Activated T-cell treated with anti-CD3 and anti-CD28 coated beads, Interleukin-2, amount 50 U/mL, for 24 hours (primary cell): ENCODE measurements at regions not wholly inside any gene's neighbourhood (a gene's known extent, or its start where the extent isn't known, plus 50 kb on each side); places are given as distances from the start of the nearest gene placed in this dataset.

Experiments used
- DNase-seq: peaks from one replicate; pipeline ENCODE4 v3.0.0-alpha.2; 2020
- H3K27ac Mint-ChIP-seq: 2 replicates; pipeline ENCODE4 v1.8.0; 2020; ENCODE audit warnings: mild to moderate bottlenecking, mixed read lengths
- H3K27me3 Mint-ChIP-seq: 2 replicates; pipeline ENCODE4 v1.8.0; 2020; ENCODE audit warnings: mixed read lengths
- H3K36me3 Mint-ChIP-seq: 2 replicates; pipeline ENCODE4 v1.8.0; 2020; ENCODE audit warnings: low read depth, mixed read lengths
- H3K4me1 Mint-ChIP-seq: 2 replicates; pipeline ENCODE4 v1.8.0; 2020; ENCODE audit warnings: low read depth, mixed read lengths
- H3K4me3 Mint-ChIP-seq: 2 replicates; pipeline ENCODE4 v1.8.0; 2020; ENCODE audit warnings: mild to moderate bottlenecking, moderate library complexity, mixed read lengths
- H3K9me3 Mint-ChIP-seq: 2 replicates; pipeline ENCODE4 v1.8.0; 2020; ENCODE audit warnings: mixed read lengths

GRCh38 chr5:86929123-86929766, 311.5 kb downstream of the COX7C start:
- H3K27me3 Mint-ChIP-seq: peaks cover 26% of the 10 kb centered on the region
- H3K27ac Mint-ChIP-seq: no peak overlapping the region
- H3K4me1 Mint-ChIP-seq: no peaks in the 10 kb centered on the region
- no peak overlapping the region for H3K4me3 Mint-ChIP-seq
- H3K9me3 Mint-ChIP-seq: no peaks in the 10 kb centered on the region
- DNase-seq: no peak
- no peaks in the 10 kb centered on the region for H3K36me3 Mint-ChIP-seq

GRCh38 chr5:86951761-86952160, 315.9 kb upstream of the RASA1 start:
- Mint-ChIP-seq H3K9me3 (no peaks in the 10 kb centered on the region), H3K27ac (no peak overlapping the region), H3K4me3 (no peak overlapping the region), H3K27me3 (peaks cover 13% of the 10 kb centered on the region), H3K4me1 (no peaks in the 10 kb centered on the region), H3K36me3 (no peaks in the 10 kb centered on the region)
- DNase-seq: no peak

GRCh38 chr5:86964889-86965288, 302.8 kb upstream of the RASA1 start:
- Mint-ChIP-seq H3K4me1 (peaks cover 3% of the 10 kb centered on the region), H3K9me3 (no peaks in the 10 kb centered on the region), H3K36me3 (no peaks in the 10 kb centered on the region), H3K27me3 (peaks cover 2% of the 10 kb centered on the region), H3K4me3 (no peak overlapping the region), H3K27ac (no peak overlapping the region)
- DNase-seq: no peak

GRCh38 chr5:86968301-86968753, 299.4 kb upstream of the RASA1 start:
- H3K36me3 Mint-ChIP-seq: no peaks in the 10 kb centered on the region
- H3K27me3 Mint-ChIP-seq: peaks cover 5% of the 10 kb centered on the region
- H3K4me3 Mint-ChIP-seq: no peak overlapping the region
- DNase-seq: no peak
- peaks cover 8% of the 10 kb centered on the region for H3K4me1 Mint-ChIP-seq
- H3K9me3 Mint-ChIP-seq: no peaks in the 10 kb centered on the region
- no peak overlapping the region for H3K27ac Mint-ChIP-seq

GRCh38 chr5:86970361-86970760, 297.3 kb upstream of the RASA1 start:
- no peaks in the 10 kb centered on the region for H3K9me3 Mint-ChIP-seq
- no peak overlapping the region for H3K4me3 Mint-ChIP-seq
- no peak for DNase-seq
- H3K36me3 Mint-ChIP-seq: no peaks in the 10 kb centered on the region
- H3K4me1 Mint-ChIP-seq: peaks cover 8% of the 10 kb centered on the region
- H3K27me3 Mint-ChIP-seq: peaks cover 5% of the 10 kb centered on the region
- H3K27ac Mint-ChIP-seq: no peak overlapping the region

- no peak overlapping the region for H3K27ac Mint-ChIP-seq
- H3K36me3 Mint-ChIP-seq: no peaks in the 10 kb centered on the region
- no peak for DNase-seq
- peaks cover 8% of the 10 kb centered on the region for H3K4me1 Mint-ChIP-seq
- peaks cover 9% of the 10 kb centered on the region for H3K27me3 Mint-ChIP-seq
- H3K4me3 Mint-ChIP-seq: no peak overlapping the region
- no peaks in the 10 kb centered on the region for H3K9me3 Mint-ChIP-seq
Measured at GRCh38 chr5:86971034-86971571, 296.6 kb upstream of the RASA1 start.

GRCh38 chr5:86974955-86975354, 292.7 kb upstream of the RASA1 start:
- H3K4me1 Mint-ChIP-seq: peaks cover 10% of the 10 kb centered on the region
- H3K9me3 Mint-ChIP-seq: no peaks in the 10 kb centered on the region
- no peak for DNase-seq
- H3K27me3 Mint-ChIP-seq: peaks cover 19% of the 10 kb centered on the region
- no peak overlapping the region for H3K27ac Mint-ChIP-seq
- H3K36me3 Mint-ChIP-seq: no peaks in the 10 kb centered on the region
- H3K4me3 Mint-ChIP-seq: no peak overlapping the region

- H3K4me1 Mint-ChIP-seq: peaks cover 5% of the 10 kb centered on the region
- no peak for DNase-seq
- H3K9me3 Mint-ChIP-seq: no peaks in the 10 kb centered on the region
- no peak overlapping the region for H3K27ac Mint-ChIP-seq
- H3K4me3 Mint-ChIP-seq: no peak overlapping the region
- H3K27me3 Mint-ChIP-seq: peaks cover 21% of the 10 kb centered on the region
- H3K36me3 Mint-ChIP-seq: no peaks in the 10 kb centered on the region
Measured at GRCh38 chr5:86977190-86977589, 290.5 kb upstream of the RASA1 start.

GRCh38 chr5:86977808-86978207, 289.9 kb upstream of the RASA1 start:
- no peak overlapping the region for H3K4me3 Mint-ChIP-seq
- H3K9me3 Mint-ChIP-seq: no peaks in the 10 kb centered on the region
- H3K4me1 Mint-ChIP-seq: peaks cover 5% of the 10 kb centered on the region
- DNase-seq: no peak
- no peak overlapping the region for H3K27ac Mint-ChIP-seq
- no peaks in the 10 kb centered on the region for H3K36me3 Mint-ChIP-seq
- H3K27me3 Mint-ChIP-seq: peaks cover 21% of the 10 kb centered on the region

GRCh38 chr5:86979811-86980411, 287.8 kb upstream of the RASA1 start:
- Mint-ChIP-seq H3K27ac (no peak overlapping the region), H3K4me1 (peaks cover 5% of the 10 kb centered on the region), H3K36me3 (no peaks in the 10 kb centered on the region), H3K27me3 (peaks cover 19% of the 10 kb centered on the region), H3K9me3 (no peaks in the 10 kb centered on the region), H3K4me3 (no peak overlapping the region)
- DNase-seq: no peak

- H3K9me3 Mint-ChIP-seq: no peaks in the 10 kb centered on the region
- H3K27me3 Mint-ChIP-seq: peaks cover 12% of the 10 kb centered on the region
- H3K36me3 Mint-ChIP-seq: no peaks in the 10 kb centered on the region
- peaks cover 5% of the 10 kb centered on the region for H3K4me1 Mint-ChIP-seq
- no peak overlapping the region for H3K27ac Mint-ChIP-seq
- H3K4me3 Mint-ChIP-seq: no peak overlapping the region
- no peak for DNase-seq
Measured at GRCh38 chr5:86981898-86982297, 285.8 kb upstream of the RASA1 start.

GRCh38 chr5:86983208-86983607, 284.5 kb upstream of the RASA1 start:
- Mint-ChIP-seq H3K27ac (no peak overlapping the region), H3K4me1 (peaks cover 5% of the 10 kb centered on the region), H3K36me3 (no peaks in the 10 kb centered on the region), H3K4me3 (no peak overlapping the region), H3K9me3 (no peaks in the 10 kb centered on the region), H3K27me3 (peaks cover 7% of the 10 kb centered on the region)
- no peak for DNase-seq

GRCh38 chr5:86986837-86987236, 280.8 kb upstream of the RASA1 start:
- H3K4me3 Mint-ChIP-seq: no peak overlapping the region
- H3K36me3 Mint-ChIP-seq: no peaks in the 10 kb centered on the region
- no peaks in the 10 kb centered on the region for H3K4me1 Mint-ChIP-seq
- no peaks in the 10 kb centered on the region for H3K9me3 Mint-ChIP-seq
- H3K27me3 Mint-ChIP-seq: no peaks in the 10 kb centered on the region
- H3K27ac Mint-ChIP-seq: no peak overlapping the region
- DNase-seq: no peak

GRCh38 chr5:86997516-86997915, 270.2 kb upstream of the RASA1 start:
- H3K27me3 Mint-ChIP-seq: peaks cover 4% of the 10 kb centered on the region
- H3K27ac Mint-ChIP-seq: no peak overlapping the region
- no peaks in the 10 kb centered on the region for H3K4me1 Mint-ChIP-seq
- H3K9me3 Mint-ChIP-seq: no peaks in the 10 kb centered on the region
- DNase-seq: no peak
- no peak overlapping the region for H3K4me3 Mint-ChIP-seq
- H3K36me3 Mint-ChIP-seq: no peaks in the 10 kb centered on the region

- H3K4me1 Mint-ChIP-seq: no peaks in the 10 kb centered on the region
- no peak for DNase-seq
- no peak overlapping the region for H3K4me3 Mint-ChIP-seq
- H3K27me3 Mint-ChIP-seq: peaks cover 4% of the 10 kb centered on the region
- H3K27ac Mint-ChIP-seq: no peak overlapping the region
- H3K9me3 Mint-ChIP-seq: no peaks in the 10 kb centered on the region
- no peaks in the 10 kb centered on the region for H3K36me3 Mint-ChIP-seq
Measured at GRCh38 chr5:86999951-87000350, 267.7 kb upstream of the RASA1 start.
